ENCODE measurements at regions not wholly inside any gene's neighbourhood (a gene's known extent, or its start where the extent isn't known, plus 50 kb on each side); places are given as distances from the start of the nearest gene placed in this dataset.

- no peaks in the 10 kb centered on the region for H3K9me3 ChIP-seq (ENCODE audit: control insufficient read depth in 1 of 2, insufficient read depth in 1 of 2, low read depth in 1 of 2, low read length in 2 of 2)
- intact Hi-C loops (cut with micrococcal nuclease): no loop called here
- H3K4me2 ChIP-seq (ENCODE audit: low read length): no peak overlapping the region
- H2AFZ ChIP-seq (ENCODE audit: low read depth, low read length, poor library complexity, severe bottlenecking): no peak overlapping the region
- ChIA-PET RAD21 (ENCODE audit: low non-redundant PET in 1 of 2, low total read pairs in 2 of 2, uncharacterized antibody in 2 of 2, unreplicated experiment in 2 of 2) (no interaction called here), POLR2A (no interaction called here), CTCF (no interaction called here)
- BruUV-seq (replicated peaks): no TSS peak
- H3K9ac ChIP-seq (ENCODE audit: low read length): no peak overlapping the region
- TF ChIP-seq EZH2 (IDR thresholded peaks at IDR 0.05) (no peak), EGR1 (IDR thresholded peaks at IDR 0.05; ENCODE audit: low read depth) (no peak), ZBTB33 (IDR thresholded peaks at IDR 0.05; ENCODE audit: extremely low read depth, insufficient replicate concordance, low read length) (no peak), RAD21 (IDR thresholded peaks at IDR 0.05; ENCODE audit: low read depth) (no peak), JUND (IDR thresholded peaks at IDR 0.05) (no peak), CBX3 (IDR thresholded peaks at IDR 0.05; ENCODE audit: low read depth) (no peak), ZNF274 (IDR thresholded peaks at IDR 0.05; ENCODE audit: low read depth, low read length) (no peak), FOSL1 (IDR thresholded peaks at IDR 0.05; ENCODE audit: low read depth) (no peak), YY1 (IDR thresholded peaks at IDR 0.05; ENCODE audit: extremely low read depth, insufficient replicate concordance, low read depth, low read length) (no peak), SRF (IDR thresholded peaks at IDR 0.05; ENCODE audit: low read depth) (no peak), CTCF (IDR thresholded peaks at IDR 0.05 in 2 of 3, conservative IDR thresholded peaks at IDR 0.05 in 1 of 3; ENCODE audit: borderline replicate concordance in 1 of 3, insufficient read depth in 1 of 3, low read depth in 2 of 3, low read length in 2 of 3) (no peak), EZH2phosphoT487 (IDR thresholded peaks at IDR 0.05; ENCODE audit: borderline replicate concordance) (no peak), ZFX (IDR thresholded peaks at IDR 0.05) (no peak), ELF1 (IDR thresholded peaks at IDR 0.05; ENCODE audit: borderline replicate concordance, low read depth) (no peak), POLR2A (IDR thresholded peaks at IDR 0.05; ENCODE audit: borderline replicate concordance, extremely low read depth, insufficient read depth, insufficient read length) (no peak), MAX (IDR thresholded peaks at IDR 0.05) (no peak), REST (IDR thresholded peaks at IDR 0.05; ENCODE audit: low read depth) (no peak)
- TF ChIP-seq, protein P1, sequence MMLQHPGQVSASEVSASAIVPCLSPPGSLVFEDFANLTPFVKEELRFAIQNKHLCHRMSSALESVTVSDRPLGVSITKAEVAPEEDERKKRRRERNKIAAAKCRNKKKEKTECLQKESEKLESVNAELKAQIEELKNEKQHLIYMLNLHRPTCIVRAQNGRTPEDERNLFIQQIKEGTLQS (IDR thresholded peaks at IDR 0.05): no peak
- ATAC-seq (no peak), DNase-seq (ENCODE audit: low read depth, low spot score) (no peak)
- no peaks in the 10 kb centered on the region for H3K27me3 ChIP-seq (ENCODE audit: insufficient read depth, low read length)
- no peaks in the 10 kb centered on the region for H3K4me1 ChIP-seq (ENCODE audit: control insufficient read depth in 1 of 2, insufficient read depth in 2 of 2, low read length in 2 of 2)
- no peaks in the 10 kb centered on the region for H3K36me3 ChIP-seq (ENCODE audit: control insufficient read depth in 1 of 2, insufficient read depth in 2 of 2, low read length in 2 of 2)
- no peaks in the 10 kb centered on the region for H3K79me2 ChIP-seq (ENCODE audit: insufficient read depth, low read length)
- no peaks in the 10 kb centered on the region for H3K9me2 ChIP-seq (ENCODE audit: insufficient read depth)
- H4K20me1 ChIP-seq (ENCODE audit: insufficient read depth): no peaks in the 10 kb centered on the region
- no peak overlapping the region for H3K4me3 ChIP-seq (replicated peaks in 1 of 2; ENCODE audit: low read depth in 1 of 2, low read length in 2 of 2)
- no peak overlapping the region for H3K27ac ChIP-seq (ENCODE audit: low read depth, low read length)
Observed at GRCh38 chr6:155813548-155813947, 357.9 kb upstream of the NOX3 start.
